HCT116 (cell line): ENCODE measurements at regions not wholly inside any gene's neighbourhood (a gene's known extent, or its start where the extent isn't known, plus 50 kb on each side); places are given as distances from the start of the nearest gene placed in this dataset.

Experiments used
- ATAC-seq: fragments of 200-7000 bp; cut with Tn5 transposase; 2 replicates; pipeline ENCODE4 v1.9.1; 2020; ENCODE audit warnings: mild to moderate bottlenecking, moderate library complexity
- BruUV-seq: library from RNA; stranded (reverse); fragments of 400-500 nt; replicated peaks from 2 replicates; lab custom pipeline; 2021; lab: Mats Ljungman, UMichigan
- CTCF ChIA-PET: fragments of 300-600 bp; sonication (Branson Sonifier 250); formaldehyde crosslinking; loops from one replicate; lab custom pipeline; 2021; ENCODE audit warnings: antibody characterized with exemption; lab: Charles Lee
- POLR2A ChIA-PET: fragments of 300-600, 350-600 bp; sonication (Branson Sonifier 250); formaldehyde crosslinking; loops from one replicate; lab custom pipeline; 2021; ENCODE audit warnings: antibody characterized with exemption; lab: Charles Lee
- RAD21 ChIA-PET, 2 experiments: fragments of 300-600 bp; sonication (Branson Sonifier 250); formaldehyde crosslinking; loops; one replicate each; lab custom pipeline; 2023; ENCODE audit warnings: low total read pairs in 2 of 2; ENCODE audit not compliant: uncharacterized antibody in 2 of 2, unreplicated experiment in 2 of 2, low non-redundant PET in 1 of 2; lab: Charles Lee
- DNase-seq: peaks from one replicate; pipeline ENCODE4 v3.0.0-alpha.2; 2010; ENCODE audit warnings: low read depth, low spot score
- H2AFZ ChIP-seq: fragments of 200-600 bp; shearing (Covaris generic), sonication (generic); 2 replicates; pipeline ENCODE4 v1.6.1; 2017; ENCODE audit warnings: low read depth, mixed run types, mixed read lengths, antibody characterized with exemption, low read length; ENCODE audit not compliant: poor library complexity, severe bottlenecking
- H3K27ac ChIP-seq: 2 replicates; pipeline ENCODE4 v1.5.1; 2012; ENCODE audit warnings: low read depth, low read length
- H3K27me3 ChIP-seq: fragments of 200-600 bp; sonication (generic); 2 replicates; pipeline ENCODE4 v1.6.1; 2016; ENCODE audit warnings: mixed run types, low read length, mixed read lengths; ENCODE audit not compliant: insufficient read depth
- H3K36me3 ChIP-seq, 2 experiments: fragments of 200-500 bp in 1 of 2; fragments of 200-600 bp in 1 of 2; sonication (Bioruptor generic) in 1 of 2; sonication (generic) in 1 of 2; 2 replicates each; pipeline versions ENCODE4 v1.5.1 to v1.6.1; 2014 to 2016; ENCODE audit warnings: low read length in 2 of 2, inconsistent platforms in 1 of 2, mixed read lengths in 1 of 2, mixed run types in 1 of 2; ENCODE audit not compliant: insufficient read depth in 2 of 2, control insufficient read depth in 1 of 2
- H3K4me1 ChIP-seq, 2 experiments: fragments of 200-600 bp in 1 of 2; sonication (generic) in 1 of 2; 2 replicates each; pipeline versions ENCODE4 v1.5.1 to v1.6.1; 2012 to 2017; ENCODE audit warnings: low read length in 2 of 2, inconsistent platforms in 1 of 2, mild to moderate bottlenecking in 1 of 2, mixed read lengths in 1 of 2, mixed run types in 1 of 2, moderate library complexity in 1 of 2; ENCODE audit not compliant: insufficient read depth in 2 of 2, control insufficient read depth in 1 of 2
- H3K4me2 ChIP-seq: fragments of 200-600 bp; sonication (generic); 2 replicates; pipeline ENCODE4 v1.6.1; 2017; ENCODE audit warnings: mixed run types, low read length, mixed read lengths
- H3K4me3 ChIP-seq, 2 experiments: fragments of 200-600 bp in 1 of 2; sonication (generic) in 1 of 2; replicated peaks in 1 of 2; 2 replicates each; pipeline ENCODE4 v1.5.1; 2011 to 2016; ENCODE audit warnings: low read length in 2 of 2, control low read depth in 1 of 2, low read depth in 1 of 2, mild to moderate bottlenecking in 1 of 2, mixed read lengths in 1 of 2, mixed run types in 1 of 2
- H3K79me2 ChIP-seq: fragments of 200-600 bp; sonication (generic); 2 replicates; pipeline ENCODE4 v1.6.1; 2017; ENCODE audit warnings: mild to moderate bottlenecking, mixed run types, low read length, moderate library complexity, mixed read lengths; ENCODE audit not compliant: insufficient read depth
- H3K9ac ChIP-seq: fragments of 200-600 bp; sonication (generic); 2 replicates; pipeline ENCODE4 v1.6.1; 2016; ENCODE audit warnings: low read length, mixed read lengths
- H3K9me2 ChIP-seq: fragments of 200-600 bp; sonication (generic), shearing (Covaris generic); 2 replicates; pipeline ENCODE4 v1.6.1; 2017; ENCODE audit warnings: mixed run types, mild to moderate bottlenecking, moderate library complexity; ENCODE audit not compliant: insufficient read depth
- H3K9me3 ChIP-seq, 2 experiments: fragments of 200-500 bp in 1 of 2; fragments of 200-600 bp in 1 of 2; sonication (Bioruptor generic) in 1 of 2; sonication (generic) in 1 of 2; 2 replicates each; pipeline ENCODE4 v1.6.1; 2014 to 2017; ENCODE audit warnings: low read length in 2 of 2, mixed read lengths in 2 of 2, inconsistent platforms in 1 of 2, low read depth in 1 of 2, mild to moderate bottlenecking in 1 of 2, mixed run types in 1 of 2, moderate library complexity in 1 of 2; ENCODE audit not compliant: control insufficient read depth in 1 of 2, insufficient read depth in 1 of 2
- H4K20me1 ChIP-seq: fragments of 200-600 bp; sonication (generic), shearing (Covaris generic); 2 replicates; pipeline ENCODE4 v1.6.1; 2017; ENCODE audit warnings: mixed run types, mild to moderate bottlenecking, moderate library complexity; ENCODE audit not compliant: insufficient read depth
- CBX3 ChIP-seq: IDR thresholded peaks from 2 replicates; pipeline ENCODE4 v1.6.1; 2012; ENCODE audit warnings: low read depth
- ELF1 ChIP-seq: IDR thresholded peaks from 2 replicates; pipeline ENCODE4 v1.6.1; 2012; ENCODE audit warnings: low read depth, borderline replicate concordance
- EZH2phosphoT487 ChIP-seq: fragments of 200-600 bp; IDR thresholded peaks from 2 replicates; pipeline ENCODE4 v1.6.1; 2018; ENCODE audit warnings: antibody characterized with exemption, borderline replicate concordance
- FOSL1 ChIP-seq: IDR thresholded peaks from 2 replicates; pipeline ENCODE4 v1.6.1; 2012; ENCODE audit warnings: low read depth
- POLR2A ChIP-seq: IDR thresholded peaks from 2 replicates; pipeline ENCODE4 v1.7.0; 2011; ENCODE audit warnings: borderline replicate concordance; ENCODE audit not compliant: insufficient read depth, insufficient read length; ENCODE audit errors: extremely low read depth
- POLR2AphosphoS5 ChIP-seq: IDR thresholded peaks from 2 replicates; pipeline ENCODE4 v1.6.1; 2011; ENCODE audit warnings: mild to moderate bottlenecking, low read depth, low read length, moderate library complexity
- SP1 ChIP-seq: IDR thresholded peaks from 2 replicates; pipeline ENCODE4 v1.6.1; 2012; ENCODE audit warnings: low read depth
- TCF7L2 ChIP-seq: IDR thresholded peaks from 2 replicates; pipeline ENCODE4 v1.7.0; 2011; ENCODE audit warnings: borderline replicate concordance, inconsistent platforms; ENCODE audit not compliant: insufficient read depth, insufficient read length; ENCODE audit errors: extremely low read depth
- YY1 ChIP-seq: IDR thresholded peaks from 2 replicates; pipeline ENCODE4 v1.6.1; 2011; ENCODE audit warnings: low read length, low read depth, moderate library complexity, mild to moderate bottlenecking; ENCODE audit not compliant: insufficient replicate concordance; ENCODE audit errors: extremely low read depth
- ZFX ChIP-seq: fragments of 450-650 bp; IDR thresholded peaks from 2 replicates; pipeline ENCODE4 v1.6.1; 2017
- intact Hi-C: fragments of 100-400 bp; cut with micrococcal nuclease; formaldehyde crosslinking; loops from 2 replicates; pipeline ENCODE4 v1.10.0; 2022
- TF ChIP-seq, protein P1 (sequence below): IDR thresholded peaks from 2 replicates; pipeline ENCODE4 v1.6.1; 2011; ENCODE audit warnings: mild to moderate bottlenecking, low read length, moderate library complexity; ENCODE audit not compliant: insufficient replicate concordance; ENCODE audit errors: extremely low read depth
- TF ChIP-seq, protein P2 (sequence below): IDR thresholded peaks from 2 replicates; pipeline ENCODE4 v1.6.1; 2012
- TF ChIP-seq, protein P3 (sequence below): IDR thresholded peaks from 2 replicates; pipeline ENCODE4 v1.6.1; 2012; ENCODE audit warnings: low read depth
- TF ChIP-seq, protein P4 (sequence below), 3 experiments: fragments of 200-600 bp in 1 of 3; sonication (generic) in 1 of 3; IDR thresholded peaks in 2 of 3; conservative IDR thresholded peaks in 1 of 3; 2 replicates each; pipeline ENCODE4 v1.5.1; 2012 to 2017; ENCODE audit warnings: low read depth in 2 of 3, low read length in 2 of 3, antibody characterized with exemption in 1 of 3, borderline replicate concordance in 1 of 3, control low read depth in 1 of 3, mild to moderate bottlenecking in 1 of 3, mixed read lengths in 1 of 3, mixed run types in 1 of 3, moderate library complexity in 1 of 3; ENCODE audit not compliant: insufficient read depth in 1 of 3

DNA sequence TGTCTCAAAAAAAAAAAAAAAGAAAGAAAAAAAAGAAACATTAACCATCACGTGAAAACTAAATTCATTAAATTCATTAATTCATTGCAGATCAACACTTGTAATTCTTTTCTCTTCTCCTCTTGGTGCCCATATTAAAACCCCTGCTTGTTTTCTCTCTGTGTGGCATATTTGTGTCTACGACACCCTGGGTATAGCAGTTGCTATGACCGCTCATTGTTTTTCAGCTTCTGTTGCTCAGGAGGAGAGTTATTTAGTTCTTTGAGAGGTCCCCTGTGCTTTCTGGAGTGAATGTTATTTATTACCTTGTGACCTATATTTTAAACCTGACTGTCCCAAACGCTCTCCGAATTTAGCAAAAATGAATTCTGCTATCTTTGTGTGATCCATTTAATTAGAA lies 62.3 kb upstream of the CLMP start:
- no peak overlapping the region for H3K4me3 ChIP-seq
- BruUV-seq: no TSS peak
- ChIA-PET POLR2A (no interaction called here), CTCF (interaction anchor here (1.8 to 2.1 kb wide), 2 partner anchors 10 to 155 kb away, joined by 4 to 10 read pairs; no protein-coding TSS in a partner anchor)
- TF ChIP-seq FOSL1 (no peak), ZFX (no peak), TCF7L2 (no peak), YY1 (no peak), SP1 (no peak), EZH2phosphoT487 (no peak), ELF1 (no peak), POLR2AphosphoS5 (no peak), POLR2A (no peak), CBX3 (no peak)
- TF ChIP-seq, protein P1, sequence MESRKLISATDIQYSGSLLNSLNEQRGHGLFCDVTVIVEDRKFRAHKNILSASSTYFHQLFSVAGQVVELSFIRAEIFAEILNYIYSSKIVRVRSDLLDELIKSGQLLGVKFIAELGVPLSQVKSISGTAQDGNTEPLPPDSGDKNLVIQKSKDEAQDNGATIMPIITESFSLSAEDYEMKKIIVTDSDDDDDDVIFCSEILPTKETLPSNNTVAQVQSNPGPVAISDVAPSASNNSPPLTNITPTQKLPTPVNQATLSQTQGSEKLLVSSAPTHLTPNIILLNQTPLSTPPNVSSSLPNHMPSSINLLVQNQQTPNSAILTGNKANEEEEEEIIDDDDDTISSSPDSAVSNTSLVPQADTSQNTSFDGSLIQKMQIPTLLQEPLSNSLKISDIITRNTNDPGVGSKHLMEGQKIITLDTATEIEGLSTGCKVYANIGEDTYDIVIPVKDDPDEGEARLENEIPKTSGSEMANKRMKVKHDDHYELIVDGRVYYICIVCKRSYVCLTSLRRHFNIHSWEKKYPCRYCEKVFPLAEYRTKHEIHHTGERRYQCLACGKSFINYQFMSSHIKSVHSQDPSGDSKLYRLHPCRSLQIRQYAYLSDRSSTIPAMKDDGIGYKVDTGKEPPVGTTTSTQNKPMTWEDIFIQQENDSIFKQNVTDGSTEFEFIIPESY: no peak
- TF ChIP-seq, protein P2, sequence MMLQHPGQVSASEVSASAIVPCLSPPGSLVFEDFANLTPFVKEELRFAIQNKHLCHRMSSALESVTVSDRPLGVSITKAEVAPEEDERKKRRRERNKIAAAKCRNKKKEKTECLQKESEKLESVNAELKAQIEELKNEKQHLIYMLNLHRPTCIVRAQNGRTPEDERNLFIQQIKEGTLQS: no peak
- TF ChIP-seq, protein P3, sequence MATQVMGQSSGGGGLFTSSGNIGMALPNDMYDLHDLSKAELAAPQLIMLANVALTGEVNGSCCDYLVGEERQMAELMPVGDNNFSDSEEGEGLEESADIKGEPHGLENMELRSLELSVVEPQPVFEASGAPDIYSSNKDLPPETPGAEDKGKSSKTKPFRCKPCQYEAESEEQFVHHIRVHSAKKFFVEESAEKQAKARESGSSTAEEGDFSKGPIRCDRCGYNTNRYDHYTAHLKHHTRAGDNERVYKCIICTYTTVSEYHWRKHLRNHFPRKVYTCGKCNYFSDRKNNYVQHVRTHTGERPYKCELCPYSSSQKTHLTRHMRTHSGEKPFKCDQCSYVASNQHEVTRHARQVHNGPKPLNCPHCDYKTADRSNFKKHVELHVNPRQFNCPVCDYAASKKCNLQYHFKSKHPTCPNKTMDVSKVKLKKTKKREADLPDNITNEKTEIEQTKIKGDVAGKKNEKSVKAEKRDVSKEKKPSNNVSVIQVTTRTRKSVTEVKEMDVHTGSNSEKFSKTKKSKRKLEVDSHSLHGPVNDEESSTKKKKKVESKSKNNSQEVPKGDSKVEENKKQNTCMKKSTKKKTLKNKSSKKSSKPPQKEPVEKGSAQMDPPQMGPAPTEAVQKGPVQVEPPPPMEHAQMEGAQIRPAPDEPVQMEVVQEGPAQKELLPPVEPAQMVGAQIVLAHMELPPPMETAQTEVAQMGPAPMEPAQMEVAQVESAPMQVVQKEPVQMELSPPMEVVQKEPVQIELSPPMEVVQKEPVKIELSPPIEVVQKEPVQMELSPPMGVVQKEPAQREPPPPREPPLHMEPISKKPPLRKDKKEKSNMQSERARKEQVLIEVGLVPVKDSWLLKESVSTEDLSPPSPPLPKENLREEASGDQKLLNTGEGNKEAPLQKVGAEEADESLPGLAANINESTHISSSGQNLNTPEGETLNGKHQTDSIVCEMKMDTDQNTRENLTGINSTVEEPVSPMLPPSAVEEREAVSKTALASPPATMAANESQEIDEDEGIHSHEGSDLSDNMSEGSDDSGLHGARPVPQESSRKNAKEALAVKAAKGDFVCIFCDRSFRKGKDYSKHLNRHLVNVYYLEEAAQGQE: no peak
- TF ChIP-seq, protein P4, sequence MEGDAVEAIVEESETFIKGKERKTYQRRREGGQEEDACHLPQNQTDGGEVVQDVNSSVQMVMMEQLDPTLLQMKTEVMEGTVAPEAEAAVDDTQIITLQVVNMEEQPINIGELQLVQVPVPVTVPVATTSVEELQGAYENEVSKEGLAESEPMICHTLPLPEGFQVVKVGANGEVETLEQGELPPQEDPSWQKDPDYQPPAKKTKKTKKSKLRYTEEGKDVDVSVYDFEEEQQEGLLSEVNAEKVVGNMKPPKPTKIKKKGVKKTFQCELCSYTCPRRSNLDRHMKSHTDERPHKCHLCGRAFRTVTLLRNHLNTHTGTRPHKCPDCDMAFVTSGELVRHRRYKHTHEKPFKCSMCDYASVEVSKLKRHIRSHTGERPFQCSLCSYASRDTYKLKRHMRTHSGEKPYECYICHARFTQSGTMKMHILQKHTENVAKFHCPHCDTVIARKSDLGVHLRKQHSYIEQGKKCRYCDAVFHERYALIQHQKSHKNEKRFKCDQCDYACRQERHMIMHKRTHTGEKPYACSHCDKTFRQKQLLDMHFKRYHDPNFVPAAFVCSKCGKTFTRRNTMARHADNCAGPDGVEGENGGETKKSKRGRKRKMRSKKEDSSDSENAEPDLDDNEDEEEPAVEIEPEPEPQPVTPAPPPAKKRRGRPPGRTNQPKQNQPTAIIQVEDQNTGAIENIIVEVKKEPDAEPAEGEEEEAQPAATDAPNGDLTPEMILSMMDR (IDR thresholded peaks at IDR 0.05 in 2 of 3, conservative IDR thresholded peaks at IDR 0.05 in 1 of 3; ENCODE audit: borderline replicate concordance in 1 of 3, insufficient read depth in 1 of 3, low read depth in 2 of 3, low read length in 2 of 3): no peak
- TF ChIP-seq, all 23 proteins: peak for 0
- Histone ChIP-seq H3K4me2 (no peak overlapping the region), H3K4me1 (peaks cover 0 to 5% of the 10 kb centered on the region in 2 experiments; a peak in 2 of 4 replicates), H3K36me3 (no peaks in the 10 kb centered on the region), H3K79me2 (no peaks in the 10 kb centered on the region), H3K27ac (no peak overlapping the region), H4K20me1 (no peaks in the 10 kb centered on the region), H2AFZ (no peak overlapping the region), H3K27me3 (no peaks in the 10 kb centered on the region), H3K9me3 (no peaks in the 10 kb centered on the region), H3K9me2 (no peaks in the 10 kb centered on the region), H3K9ac (no peak overlapping the region)
- no peak for ATAC-seq
- intact Hi-C loops: no loop called here
- DNase-seq: no peak
- RAD21 ChIA-PET: no interaction called here
